COLO829 (cell line): ENCODE measurements at regions not wholly inside any gene's neighbourhood (a gene's known extent, or its start where the extent isn't known, plus 50 kb on each side); places are given as distances from the start of the nearest gene placed in this dataset.
A peak's percentile ranks its signal among the peaks of the same experiment; 100 is the strongest.
"Not testable (repeated sequence)": the region's sequence is repeated elsewhere in the genome, so short reads cannot be mapped to it uniquely, and the experiment has no call there.

Experiments used
- DNase-seq: peaks from one replicate; pipeline ENCODE4 v3.0.0; 2012; ENCODE audit warnings: low spot score

DNA sequence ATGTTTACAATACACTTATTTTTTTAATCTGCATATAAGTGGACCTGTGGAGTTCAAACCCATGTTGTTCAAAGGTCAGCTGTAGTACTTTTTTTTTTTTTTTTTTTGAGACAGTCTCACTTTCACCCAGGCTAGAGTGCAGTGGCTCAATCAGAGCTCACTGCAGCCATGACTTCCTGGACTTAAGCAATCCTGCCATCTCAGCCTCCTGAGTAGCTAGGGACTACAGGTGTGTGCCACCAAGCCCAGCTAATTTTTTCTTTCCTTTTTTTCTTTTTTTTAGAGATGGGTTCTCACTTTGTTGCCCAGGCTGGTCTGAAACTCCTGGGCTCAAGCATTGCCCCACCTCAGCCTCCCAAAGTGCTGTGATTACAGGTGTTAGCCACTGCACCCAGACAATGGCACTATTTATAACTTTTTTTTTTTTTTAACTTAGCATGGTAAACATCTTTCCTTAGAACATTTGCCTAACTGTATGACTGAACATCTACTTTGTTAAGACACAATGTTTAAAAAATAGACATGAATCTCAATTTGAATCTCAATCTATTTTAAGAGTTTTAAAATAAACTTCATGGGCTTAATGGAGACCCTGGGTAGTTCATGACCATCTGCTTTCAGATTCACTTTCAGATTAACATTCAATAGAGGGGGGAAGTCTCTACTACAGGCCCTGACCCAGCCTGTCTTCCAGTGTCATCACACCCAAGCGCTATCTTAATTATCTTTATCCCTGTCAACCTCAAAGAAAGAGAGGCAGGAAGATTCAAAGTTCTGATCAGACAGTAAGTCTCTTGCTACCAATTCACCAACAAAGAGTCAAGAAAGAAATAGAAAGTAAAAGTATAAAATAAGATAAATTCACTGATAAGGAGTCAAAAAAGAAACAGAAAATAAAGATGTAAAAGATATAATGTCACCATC lies 97.7 kb upstream of the DOCK9 start:
- no peak for DNase-seq

DNA sequence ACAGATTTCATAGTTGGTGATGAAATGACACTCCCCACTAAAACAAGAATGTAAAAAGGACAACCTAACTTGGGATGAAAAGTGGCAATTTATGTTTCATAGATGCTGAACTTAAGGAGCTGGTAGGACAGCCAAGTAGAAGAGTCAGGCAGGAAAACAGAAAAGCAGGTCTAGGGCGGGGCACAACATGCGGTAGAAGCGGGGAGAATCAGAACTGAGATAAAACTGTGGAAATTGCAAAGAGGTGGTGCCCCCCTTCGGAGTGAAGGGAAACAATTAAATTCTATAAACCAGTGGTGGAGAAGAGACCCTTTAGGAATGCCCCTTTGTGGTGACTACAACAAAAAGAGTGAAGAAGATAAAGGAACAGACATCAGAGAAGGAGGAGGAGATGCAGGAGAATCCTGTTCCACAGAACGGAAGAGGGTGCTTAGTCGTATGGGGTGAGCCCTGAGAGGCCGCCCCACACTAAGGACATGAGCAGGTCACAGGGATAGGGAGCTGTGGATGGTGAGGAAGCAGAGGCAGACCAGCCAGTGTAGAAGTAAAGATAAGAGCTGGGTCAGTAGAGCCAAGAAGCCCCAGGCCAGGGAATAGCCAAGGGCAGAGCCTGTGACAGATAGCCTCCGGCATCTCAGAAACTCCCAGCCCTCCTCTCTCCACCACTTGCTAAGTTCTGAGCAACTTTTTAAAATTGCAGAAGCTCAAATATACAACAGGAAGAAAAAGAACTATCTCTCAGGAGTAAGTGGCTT lies 100.3 kb upstream of the DOCK9 start:
- DNase-seq = no peak

DNA sequence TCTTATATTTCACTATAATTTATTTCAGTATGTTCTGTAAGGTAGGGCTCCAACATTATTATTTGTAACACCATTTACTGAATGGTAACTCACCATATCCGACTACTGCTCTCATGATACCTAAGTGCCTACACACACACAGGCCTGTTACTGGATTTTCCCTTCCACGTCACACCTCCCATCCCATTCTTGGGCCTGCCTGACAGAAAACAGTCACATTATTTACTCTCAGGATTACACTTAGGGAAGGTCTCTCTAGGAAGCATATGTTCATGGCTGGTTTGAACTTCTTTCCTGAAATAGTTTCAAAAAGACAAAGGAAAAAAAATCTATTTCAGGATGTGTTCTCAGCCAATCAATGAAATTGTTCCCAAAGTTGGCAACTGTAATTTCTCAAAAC lies 102.3 kb upstream of the DOCK9 start:
- DNase-seq = no peak

DNA sequence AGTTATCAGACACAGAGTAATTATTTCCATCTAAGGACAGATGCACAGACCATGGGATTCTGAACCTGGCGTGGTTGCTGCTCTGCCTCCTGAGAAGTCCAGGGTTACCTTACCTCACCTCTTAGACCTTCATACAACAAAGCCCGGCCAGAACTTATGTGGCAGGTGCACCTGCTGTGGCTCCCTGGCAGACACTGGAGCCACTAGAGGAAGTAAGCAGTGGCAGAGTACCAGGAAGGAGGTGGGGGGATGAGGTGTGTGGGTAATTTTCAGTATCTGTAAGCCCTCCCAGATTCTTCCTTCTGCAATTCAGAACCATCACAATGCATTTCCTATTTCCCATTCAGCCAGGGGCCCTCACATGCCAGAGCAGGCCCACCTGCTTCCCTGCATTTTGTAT lies 106.1 kb upstream of the DOCK9 start:
- no peak for DNase-seq

DNA sequence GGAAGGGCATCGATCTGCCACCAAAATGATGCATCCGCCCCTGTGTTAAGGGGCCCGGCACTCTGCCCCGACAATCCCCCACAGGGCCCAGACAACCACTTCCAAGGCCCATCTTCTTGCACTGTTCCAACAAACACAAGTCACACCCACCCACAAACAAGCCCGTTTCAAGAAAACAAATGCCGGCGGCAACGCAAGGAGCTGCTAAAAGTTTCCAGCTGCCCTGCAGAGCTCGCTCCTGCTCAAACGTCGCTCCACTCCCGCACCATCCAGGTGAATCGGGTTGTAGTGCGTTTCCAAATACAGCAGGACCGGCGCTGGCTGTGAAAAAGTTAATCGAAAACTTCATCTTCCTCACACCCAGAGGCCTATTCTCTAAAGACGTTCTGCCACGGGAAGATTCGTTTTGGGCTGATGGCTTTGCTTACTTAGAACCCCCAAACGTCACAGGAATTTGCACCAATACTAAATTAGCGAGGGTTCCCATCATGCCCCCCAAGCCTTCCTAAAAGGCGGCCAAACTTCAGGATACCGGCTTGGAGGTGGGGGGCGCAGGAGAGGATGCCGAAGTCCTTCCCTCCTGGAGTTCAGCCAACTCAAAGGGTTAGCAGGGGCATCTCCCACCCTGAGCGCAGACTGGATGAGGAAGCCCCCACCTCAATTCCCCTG lies 107.4 kb upstream of the DOCK9 start:
- DNase-seq = no peak

DNA sequence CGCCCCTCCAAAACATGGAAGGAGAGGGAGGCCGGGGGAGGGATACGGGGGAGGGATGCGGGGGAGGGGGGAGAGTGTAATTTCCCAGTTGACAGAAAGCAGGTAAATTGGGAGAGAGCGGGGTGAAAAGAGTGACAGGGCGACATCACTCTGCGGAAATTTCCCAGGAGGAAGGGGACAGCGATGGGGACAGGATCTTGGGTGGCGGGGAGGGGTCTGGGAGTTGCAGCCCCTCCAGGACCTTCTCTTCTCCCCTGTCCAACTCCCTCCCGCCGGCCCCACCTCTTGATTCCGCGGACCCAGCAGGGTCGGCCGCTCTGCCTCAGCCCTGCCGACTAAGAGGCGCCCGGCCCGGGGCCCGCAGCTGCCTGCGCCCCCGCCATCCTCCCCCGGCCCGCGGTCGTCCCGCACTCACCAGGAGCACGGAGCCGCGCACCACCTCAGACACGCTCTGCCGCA lies 108.0 kb upstream of the DOCK9 start:
- no peak for DNase-seq

DNA sequence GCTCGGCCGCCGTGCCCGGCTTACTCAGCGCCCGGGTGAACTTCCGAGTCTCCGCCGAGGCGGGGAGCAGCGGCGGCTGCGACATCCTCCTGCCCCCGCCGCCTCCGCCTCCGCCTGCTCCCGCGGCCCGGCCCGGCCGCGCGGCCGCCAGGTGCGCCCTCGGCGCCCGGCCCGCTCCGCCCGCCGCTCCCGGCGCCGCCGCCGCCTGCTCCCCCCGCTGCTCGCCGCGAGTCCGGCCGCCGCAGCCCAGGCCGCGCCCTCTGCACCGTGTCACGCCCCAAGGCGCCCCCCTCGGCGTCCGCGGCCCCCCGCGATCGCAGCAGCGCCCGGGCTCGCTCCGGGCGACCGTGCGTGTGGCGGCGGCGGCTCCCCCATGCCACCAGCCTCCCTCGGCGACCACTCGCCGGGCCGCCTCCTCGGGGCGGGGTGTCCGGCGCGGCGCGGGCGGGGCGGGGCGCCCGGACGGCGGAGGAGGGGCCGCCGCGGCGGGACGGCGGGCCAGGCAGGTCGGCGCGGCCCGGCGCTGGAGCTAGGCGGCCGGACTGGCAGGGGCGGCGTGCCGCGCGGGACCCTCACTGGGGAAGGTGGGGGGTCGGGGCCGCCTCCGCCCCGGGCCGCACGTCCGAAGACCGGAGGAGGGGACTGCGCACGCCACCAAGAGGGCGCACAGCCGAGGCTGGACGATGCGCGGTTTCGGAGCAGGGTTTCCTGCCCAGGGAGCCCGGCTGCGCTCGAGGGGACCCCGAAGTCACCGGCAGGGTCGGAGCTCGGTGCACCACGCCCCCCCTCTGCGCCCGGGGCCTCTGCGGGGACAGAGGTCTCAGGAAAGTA lies 108.6 kb upstream of the DOCK9 start:
- peak; percentile 37 for DNase-seq

DNA sequence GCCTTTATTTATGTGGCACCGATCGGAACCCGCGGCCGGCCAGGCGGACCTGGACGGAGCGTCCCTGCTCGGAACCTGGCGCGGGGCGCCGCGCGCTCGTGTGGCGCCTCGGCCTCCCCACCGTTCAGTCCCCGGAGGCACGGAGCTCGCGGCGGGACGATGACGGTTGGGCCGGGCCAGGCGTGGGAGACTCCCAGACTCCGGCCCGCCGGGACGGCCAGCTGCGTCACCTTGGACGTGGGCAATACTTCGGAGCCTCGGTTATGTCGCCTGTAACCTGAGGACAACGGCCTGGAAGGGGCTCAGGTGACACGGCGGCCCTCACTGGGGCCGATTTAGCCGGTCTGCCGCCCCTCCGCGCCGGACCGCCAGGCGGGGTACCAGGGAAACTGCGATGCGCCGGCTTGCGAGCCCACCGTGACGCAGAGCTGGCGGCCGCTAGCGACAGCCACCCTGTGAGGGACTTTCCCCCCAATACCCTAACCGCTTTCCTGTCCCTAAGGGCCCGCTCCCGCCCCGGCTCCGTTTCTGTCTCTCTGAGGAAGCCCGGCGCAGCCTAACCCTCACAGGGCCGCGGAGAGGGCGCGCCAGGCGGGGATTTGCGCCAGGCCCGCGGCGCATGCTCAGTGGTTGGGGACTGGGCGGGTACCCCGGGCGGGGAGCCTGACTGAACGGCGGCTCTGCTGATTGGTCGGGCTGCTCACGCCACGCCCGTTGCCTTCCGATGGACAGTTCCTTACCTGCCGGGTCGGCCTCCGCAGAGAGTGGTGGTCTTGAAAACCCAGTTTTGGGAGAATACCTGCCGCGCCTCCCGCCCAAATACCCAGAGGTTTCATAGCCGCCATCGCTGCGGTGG lies 109.5 kb upstream of the DOCK9 start:
- peak; percentile 94 for DNase-seq

DNA sequence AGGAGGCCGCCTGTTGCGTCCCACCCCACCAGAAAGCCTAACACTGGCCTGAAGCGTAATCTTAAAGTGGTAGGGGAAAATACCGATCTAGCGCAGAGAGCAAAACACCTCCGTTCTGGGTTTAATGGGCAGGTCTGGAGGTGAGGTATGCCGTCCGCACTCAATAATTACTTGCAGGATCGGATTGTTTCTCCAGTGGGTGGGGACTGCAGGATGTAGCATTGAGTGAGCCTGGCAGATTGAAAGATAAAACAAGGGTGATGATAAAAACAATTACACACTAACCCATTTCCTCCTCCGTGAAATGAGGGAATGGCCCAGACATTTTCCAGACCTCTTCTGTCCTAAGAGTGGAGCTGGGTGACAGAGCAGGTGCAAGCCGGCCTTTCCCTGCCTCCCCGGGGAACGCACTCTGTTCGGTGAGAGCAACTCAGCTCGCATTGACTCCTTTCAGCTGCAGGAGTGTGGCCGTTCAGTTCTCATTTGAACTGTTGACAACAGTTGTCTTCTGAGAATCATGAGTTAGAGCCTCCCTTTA lies 110.2 kb upstream of the DOCK9 start:
- no peak for DNase-seq

DNA sequence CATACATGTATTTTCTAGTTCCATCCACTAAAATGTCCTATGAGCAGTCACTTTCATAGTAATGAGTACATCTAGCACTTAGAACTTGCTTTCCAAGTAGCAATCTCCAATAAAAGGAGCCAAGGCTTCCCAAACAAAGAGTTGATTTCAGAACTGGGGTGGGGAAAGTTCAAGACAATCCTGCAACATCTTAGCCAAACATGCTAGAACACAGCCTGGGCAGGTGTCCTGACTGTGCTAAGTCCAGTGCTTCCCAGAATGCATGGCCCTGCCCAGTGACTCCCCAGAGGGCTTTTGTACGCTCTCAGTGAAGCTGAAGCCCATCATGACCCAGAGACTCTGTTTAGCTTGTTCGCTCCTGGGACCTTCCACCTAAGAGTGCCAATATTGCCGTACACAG lies 106.7 kb upstream of the UBAC2 start:
- DNase-seq = no peak

DNA sequence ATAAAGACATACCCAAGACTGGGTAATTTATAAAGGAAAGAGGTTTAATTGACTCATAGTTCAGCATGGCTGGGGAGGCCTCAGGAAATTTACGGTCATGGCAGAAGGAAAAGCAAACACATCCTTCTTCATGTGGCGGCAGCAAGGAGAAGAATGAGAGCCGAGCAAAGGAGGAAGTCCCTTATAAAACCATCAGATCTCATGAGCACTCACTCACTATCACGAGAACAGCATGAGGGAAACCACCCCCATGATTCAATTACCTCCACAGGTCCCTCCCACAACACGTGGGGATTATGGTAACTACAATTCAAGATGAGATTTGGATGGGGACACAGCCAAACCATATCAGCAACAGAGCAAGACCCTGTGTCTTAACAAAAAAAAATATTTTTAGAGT lies 98.8 kb upstream of the UBAC2 start:
- DNase-seq = not testable (repeated sequence)

DNA sequence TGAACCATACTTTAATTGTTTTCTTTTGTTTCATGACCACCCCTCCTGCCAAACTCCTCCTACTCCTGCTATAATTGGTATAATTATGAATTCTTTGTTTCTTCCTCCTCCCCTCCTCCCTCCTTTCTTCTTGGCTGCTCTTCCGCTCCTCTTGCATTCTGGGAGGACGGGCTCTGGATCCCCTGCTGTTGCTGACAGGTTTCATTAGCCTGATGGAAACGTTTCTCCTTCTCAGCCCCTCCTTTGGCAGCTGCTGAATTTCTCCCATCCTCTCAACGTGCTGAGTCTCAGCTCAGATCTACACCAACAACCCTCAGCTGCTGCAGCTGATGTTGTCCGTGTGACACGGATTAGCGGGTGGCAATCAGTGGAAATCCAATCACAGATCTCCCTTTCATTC lies 97.1 kb upstream of the UBAC2 start:
- DNase-seq = no peak

DNA sequence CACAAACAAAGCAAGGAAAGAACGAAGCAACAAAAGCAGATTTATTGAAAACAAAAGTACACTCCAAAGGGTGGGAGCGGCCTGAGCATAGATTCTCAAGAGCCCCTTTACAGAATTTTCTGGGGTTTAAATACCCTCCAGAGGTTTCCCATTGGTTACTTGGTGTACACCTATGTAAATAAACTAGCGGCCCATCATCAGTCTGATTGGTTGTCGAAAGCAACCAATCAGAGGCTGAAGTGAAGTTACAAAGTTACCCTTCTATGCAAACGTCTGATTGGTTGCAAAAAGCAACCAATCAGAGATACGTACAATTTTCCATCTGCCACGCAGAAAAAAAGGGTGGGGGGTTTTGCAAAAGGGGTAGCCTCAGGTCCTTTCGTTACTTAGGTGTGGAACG lies 96.3 kb upstream of the UBAC2 start:
- DNase-seq = no peak

DNA sequence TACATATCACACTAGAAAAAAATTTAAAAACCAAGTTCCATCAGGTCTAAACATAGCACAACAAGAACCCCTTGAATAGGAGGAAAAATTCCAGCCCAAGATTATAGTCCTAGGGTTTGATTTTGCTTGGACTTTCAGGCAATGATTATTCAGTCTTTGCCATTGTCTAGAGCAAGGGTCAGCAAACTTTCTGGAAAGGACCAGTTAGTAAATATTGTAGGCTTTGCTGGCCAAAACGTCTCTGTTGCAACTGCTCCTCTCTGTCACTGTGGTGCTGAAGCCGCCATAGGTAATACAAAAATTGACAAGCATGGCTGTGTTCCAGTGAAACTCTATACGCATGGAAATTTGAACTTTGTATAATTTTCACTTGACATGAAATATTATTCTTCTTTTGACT lies 95.5 kb upstream of the UBAC2 start:
- DNase-seq = no peak

DNA sequence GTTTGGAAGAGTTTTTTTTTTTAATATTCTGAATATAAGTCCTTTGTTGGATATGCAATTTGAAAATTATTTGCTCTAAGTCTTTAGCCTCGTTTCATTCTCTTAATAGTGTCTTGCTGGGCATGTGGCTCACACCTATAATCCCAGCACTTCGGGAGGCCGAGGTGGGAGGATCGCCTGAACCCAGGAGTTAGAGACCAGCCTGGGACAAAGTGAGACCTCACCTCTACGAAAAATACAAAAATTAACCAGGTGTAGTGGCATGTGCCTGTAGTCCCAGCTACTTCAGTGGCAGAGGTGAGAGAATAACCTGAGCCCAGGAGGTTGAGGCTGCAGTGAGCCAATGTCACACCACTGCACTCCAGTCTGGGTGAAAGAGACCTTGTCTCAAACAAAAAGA lies 87.3 kb upstream of the UBAC2 start:
- DNase-seq = no peak

DNA sequence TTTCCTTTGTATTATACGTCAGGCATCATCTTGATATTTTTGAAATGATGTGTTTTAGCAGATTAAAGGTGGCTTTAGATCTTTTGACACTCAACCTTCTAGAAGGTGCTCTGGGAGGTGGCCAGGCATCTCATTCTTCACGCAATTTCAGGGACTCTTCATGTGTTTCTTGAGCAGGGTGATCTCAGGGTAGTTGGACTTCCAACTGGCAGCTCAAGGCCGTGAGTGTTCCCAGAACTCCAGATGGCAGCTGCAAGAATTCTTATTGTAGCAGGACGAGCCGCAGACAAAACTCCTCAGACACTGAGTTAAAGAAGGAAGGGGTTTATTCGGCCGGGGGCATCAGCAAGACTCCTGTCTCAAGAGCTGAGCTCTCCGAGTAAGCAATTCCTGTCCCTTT lies 82.5 kb upstream of the UBAC2 start:
- DNase-seq = no peak

DNA sequence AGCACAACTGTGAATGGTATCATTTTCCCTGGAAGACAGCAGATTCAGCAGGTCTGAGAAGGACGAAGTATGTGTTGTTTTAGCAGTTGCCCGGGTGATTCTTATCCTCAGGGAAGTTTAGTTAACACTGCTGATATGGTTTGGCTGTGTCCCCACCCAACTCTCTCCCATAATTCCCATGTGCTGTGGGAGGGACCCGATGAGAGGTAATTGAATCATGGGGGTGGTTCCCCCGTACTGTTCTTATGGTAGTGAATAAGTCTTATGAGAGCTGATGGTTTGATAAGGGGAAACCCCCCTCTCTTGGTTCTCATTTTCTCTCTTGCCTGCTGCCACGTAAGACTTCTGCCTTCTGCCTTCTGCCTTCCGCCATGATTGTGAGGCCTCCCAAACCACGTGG lies 81.0 kb upstream of the UBAC2 start:
- no peak for DNase-seq

DNA sequence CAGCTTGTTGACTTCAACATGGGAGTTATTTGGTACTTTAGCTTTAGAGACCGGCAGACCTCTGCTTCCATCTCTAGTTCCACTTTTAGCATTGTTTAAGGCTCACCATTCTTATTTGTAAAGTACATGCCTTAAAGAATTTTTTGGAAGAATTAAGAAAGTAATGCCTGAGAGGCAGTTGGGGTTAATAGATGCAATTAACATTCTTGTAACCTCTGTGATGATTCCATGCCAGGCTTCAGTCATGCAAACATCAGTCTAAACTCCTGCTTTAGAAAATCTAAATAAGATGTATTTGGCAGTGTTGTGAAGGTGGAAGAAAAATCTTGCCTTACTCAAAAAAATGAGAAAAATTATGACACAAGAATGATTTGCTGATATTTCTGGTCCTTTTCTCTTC lies 79.9 kb upstream of the UBAC2 start:
- no peak for DNase-seq

DNA sequence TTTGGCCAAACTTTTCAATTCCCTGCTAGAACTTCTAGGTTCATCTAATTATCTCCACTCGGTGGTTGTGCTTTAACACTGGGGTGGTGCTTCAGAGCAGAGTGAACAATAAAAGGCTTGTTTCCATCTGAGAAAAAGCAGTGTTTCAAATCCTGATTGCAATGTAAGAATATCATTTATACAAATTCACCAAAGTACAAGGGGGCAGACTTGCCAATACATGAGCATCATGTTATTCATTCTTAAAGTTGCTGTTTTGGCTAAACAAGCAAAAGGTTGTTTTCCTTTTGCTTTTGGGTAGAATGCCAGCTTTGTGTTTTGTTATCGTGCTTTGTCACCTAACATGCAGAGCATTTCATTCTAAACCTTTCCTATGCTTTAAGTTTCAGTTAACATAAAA lies 78.5 kb upstream of the UBAC2 start:
- DNase-seq = peak; percentile 74
